ENCODE measurements at regions not wholly inside any gene's neighbourhood (a gene's known extent, or its start where the extent isn't known, plus 50 kb on each side); places are given as distances from the start of the nearest gene placed in this dataset.

DNA sequence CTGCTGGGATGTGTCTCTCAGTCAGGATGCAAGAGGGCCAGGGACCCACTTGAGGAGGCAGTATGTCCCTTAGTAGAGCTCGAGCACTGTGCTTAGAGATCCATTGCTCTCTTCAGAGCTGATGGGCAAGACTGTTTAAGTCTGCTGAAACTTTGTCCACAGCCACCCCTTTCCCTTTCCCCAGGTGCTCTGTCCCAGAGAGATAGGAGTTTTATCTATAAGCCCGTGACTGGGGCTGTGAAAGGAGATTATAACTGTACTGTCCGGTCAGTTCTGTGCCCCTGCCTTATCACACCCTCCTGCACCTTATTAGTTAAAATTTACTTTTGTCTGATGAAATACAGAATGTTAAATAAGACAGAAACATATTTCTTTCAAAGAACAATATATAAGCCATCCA, 378.4 kb downstream of the PABPC4L start:
- TF ChIP-seq, protein P1, sequence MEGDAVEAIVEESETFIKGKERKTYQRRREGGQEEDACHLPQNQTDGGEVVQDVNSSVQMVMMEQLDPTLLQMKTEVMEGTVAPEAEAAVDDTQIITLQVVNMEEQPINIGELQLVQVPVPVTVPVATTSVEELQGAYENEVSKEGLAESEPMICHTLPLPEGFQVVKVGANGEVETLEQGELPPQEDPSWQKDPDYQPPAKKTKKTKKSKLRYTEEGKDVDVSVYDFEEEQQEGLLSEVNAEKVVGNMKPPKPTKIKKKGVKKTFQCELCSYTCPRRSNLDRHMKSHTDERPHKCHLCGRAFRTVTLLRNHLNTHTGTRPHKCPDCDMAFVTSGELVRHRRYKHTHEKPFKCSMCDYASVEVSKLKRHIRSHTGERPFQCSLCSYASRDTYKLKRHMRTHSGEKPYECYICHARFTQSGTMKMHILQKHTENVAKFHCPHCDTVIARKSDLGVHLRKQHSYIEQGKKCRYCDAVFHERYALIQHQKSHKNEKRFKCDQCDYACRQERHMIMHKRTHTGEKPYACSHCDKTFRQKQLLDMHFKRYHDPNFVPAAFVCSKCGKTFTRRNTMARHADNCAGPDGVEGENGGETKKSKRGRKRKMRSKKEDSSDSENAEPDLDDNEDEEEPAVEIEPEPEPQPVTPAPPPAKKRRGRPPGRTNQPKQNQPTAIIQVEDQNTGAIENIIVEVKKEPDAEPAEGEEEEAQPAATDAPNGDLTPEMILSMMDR (IDR thresholded peaks at IDR 0.05; ENCODE audit: extremely low read depth in 1 of 2, insufficient read depth in 1 of 2, low read depth in 1 of 2, low read length in 2 of 2), result no peak
- TF ChIP-seq POLR2A (IDR thresholded peaks at IDR 0.05; ENCODE audit: low read depth, low read length) (no peak), EZH2 (IDR thresholded peaks at IDR 0.05; ENCODE audit: borderline replicate concordance, low read depth, low read length, severe bottlenecking) (no peak)
